ENCODE measurements at regions not wholly inside any gene's neighbourhood (a gene's known extent, or its start where the extent isn't known, plus 50 kb on each side); places are given as distances from the start of the nearest gene placed in this dataset.

DNA sequence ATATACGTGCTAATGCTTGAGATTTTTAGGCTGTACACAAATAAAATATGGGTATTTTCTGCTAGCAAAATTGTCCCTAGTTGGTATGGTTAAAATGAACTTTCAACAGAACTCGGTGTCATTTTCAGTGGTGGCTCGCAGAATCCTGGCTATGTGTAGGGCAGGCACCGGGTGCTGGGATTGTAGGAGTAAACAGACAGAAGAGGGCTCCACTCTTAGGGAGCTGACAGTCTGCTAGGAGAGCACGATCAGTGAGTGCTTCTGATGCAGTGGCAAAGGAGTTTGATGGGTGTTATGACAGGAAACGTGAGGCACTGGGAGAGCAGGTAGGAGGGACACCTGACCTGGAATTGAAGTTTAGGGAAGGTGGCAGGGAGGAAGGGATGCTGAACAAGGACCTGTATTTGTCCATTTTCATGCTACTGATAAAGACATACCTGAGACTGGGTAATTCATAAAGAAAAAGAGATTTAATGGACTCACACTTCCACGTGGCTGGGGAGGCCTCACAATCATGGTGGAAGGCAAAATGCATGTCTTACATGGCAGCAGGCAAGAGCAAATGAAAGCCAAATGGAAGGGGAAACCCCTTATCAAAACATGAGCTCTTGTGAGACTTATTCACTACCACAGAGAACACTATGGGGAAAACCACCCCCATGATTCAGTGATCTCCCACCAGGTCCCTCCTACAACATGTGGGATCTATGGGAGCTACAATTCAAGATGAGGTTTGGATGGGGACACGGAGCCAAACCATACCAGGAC, 105.4 kb upstream of the LCLAT1 start:
- no peak for DNase-seq

DNA sequence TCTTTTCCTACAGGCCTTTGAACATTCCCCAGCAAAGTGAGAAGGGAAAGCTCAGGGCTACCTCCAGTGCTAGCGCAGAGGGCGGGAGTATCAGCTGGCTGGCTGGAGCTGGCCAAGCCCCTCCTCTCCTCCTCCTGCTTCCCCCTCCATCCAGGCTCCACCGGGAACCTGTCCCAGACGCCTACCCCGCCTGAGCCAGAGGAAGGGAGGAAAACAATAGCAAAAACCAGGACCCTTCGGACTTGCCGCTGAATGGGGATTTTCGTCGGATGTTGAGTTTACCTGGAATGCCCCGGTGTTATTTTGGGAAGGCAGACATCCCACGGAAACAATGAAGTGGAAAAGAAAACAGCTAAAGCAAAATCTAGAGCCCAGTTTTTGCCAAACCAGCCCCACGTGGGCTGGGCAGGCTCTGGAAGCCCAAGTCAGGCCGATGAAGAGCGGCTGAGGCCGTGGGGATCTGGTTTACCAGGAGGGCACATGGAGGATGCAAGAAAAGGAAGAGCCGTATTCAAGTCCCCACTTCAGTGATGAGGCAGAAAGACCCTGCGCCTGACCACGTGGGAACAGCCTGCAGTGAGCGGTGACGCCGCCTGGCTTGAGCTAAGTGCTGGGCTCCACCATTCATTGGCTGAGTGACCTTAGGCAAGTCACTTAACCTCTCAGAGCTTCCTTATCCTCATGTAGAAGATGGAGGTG, 100.4 kb upstream of the LCLAT1 start:
- DNase-seq = no peak

DNA sequence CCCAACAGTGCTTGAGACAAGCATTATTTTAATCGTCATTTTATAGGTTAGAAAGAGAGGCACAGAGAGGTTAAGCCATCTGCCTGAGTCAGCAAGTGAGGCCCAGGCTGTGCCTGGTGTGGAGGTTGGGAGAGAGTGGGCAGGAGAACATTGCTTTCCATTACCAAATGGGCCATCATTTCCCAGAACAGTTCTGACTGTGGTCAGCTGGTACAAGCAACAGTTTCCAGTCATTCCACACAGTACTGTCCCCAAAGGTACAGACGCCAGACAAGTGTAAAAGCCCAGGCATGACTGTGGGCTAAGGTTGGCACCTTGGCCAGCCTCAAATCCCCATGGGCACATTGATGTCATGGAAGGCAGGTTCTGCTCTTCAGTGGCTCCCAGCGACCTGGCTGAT, 98.2 kb upstream of the LCLAT1 start:
- no peak for DNase-seq

DNA sequence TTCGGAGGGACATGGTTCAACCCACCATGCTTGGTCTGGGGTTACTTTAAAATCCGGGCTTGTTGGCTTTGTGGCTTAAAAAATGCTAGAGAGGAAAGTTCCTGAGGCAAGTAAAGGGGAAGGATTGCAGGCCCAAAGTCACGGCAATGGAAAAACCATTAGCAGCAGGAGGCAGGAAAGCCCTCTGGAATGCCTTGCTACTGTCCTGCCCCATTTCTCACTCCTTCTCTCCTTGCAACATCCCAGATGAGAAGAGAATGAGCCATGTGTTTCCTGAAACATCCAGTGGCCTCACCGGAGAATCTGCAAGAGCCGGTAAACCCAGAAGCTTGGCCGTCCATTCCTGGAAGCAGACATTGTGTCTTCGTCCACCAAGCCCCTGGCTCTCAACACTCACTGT, 97.4 kb upstream of the LCLAT1 start:
- DNase-seq = no peak

DNA sequence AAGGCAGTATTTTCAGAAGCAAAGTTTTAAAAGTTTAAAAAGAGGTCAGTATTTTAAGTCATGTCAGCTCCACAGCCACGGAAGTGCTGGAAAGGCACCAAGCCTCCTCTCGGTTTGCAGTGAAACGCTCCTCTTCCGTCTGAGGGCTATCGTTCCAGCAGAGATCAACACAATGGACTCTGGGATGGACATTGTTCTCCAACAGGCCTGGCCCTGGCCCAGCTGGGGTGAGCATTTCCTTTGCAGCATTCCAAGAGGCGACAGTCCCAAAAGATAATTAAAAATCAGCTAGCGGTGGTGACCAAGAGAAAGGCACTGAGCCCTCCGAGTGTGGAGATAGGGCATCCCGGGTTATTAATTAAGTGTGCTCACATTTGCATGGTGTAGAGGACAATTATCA, 95.9 kb upstream of the LCLAT1 start:
- DNase-seq = no peak

DNA sequence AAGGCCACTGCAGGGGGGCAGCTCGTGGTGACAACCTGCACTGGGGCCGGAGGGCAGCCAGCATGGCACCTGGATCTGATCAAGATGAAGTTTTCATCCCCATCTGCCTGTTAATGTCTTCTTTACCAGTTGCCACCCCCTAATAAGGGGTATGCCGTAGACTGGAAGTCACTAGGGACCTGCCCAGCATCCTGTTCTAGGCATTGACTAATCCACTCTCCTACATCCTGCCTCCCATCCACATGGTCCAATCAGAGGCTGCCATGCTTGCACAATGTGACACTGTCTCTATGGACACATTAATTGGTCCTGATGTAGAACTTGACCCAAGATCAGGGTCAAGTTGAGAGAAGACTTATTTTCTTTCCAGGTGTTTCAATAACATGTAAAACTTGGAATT, 95.1 kb upstream of the LCLAT1 start:
- DNase-seq = no peak

DNA sequence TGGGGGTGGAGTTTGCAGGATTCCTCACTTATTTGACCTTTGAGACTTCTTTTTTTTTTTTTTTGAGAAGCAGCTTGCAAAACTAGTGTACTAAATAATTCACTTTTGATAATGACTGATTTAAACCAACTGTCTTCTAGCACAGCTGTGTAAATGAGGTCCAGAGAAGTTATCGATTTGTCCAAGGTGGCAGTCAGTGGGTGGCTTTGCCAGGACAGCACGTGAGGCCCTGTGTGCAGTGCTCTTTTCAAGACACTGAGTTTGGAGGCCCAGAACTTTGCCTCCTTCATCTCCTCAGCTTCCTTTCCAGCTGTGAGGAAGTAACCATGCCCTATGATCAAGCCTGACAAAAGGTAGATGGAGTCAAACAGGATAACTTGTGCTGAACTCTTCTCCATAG, 92.9 kb upstream of the LCLAT1 start:
- DNase-seq = no peak

DNA sequence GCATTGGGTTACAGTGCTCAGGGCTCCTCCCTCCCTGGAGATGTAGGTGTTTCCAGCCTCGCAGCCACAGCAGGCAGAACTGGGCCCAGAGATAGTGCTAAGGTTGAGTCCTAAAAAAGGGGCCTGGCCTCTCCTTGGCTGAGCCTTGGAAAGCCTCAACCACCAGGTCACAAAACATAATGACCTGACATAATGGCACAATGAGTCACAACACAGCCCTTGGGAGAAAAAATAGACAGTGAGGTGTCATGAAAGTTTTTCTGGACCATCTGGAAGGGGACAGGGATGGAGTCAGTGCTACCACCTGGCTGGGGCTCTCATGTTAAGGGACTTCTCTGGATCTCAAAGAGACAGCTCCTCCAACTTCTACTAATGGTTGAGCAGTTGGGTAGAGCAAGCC, 92.4 kb upstream of the LCLAT1 start:
- no peak for DNase-seq

DNA sequence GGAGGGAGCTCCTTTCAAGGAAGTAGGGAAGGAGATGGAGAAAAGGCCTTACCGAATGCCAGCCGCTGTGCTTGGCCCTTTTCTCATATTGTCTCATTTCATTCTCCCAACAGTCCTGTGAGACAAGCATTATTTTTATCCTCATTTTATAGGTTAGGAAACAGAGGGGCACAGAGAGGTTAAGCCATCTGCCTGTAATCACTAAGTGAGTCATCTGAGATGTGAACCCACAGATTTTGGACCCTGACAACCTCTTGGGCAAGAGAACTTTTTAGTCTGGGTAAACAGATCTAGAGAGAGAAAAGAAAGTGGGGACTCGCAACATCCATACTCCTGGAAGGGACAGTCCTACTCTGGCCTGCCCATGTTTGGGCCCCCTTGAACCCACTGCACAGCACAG, 91.7 kb upstream of the LCLAT1 start:
- DNase-seq = no peak

DNA sequence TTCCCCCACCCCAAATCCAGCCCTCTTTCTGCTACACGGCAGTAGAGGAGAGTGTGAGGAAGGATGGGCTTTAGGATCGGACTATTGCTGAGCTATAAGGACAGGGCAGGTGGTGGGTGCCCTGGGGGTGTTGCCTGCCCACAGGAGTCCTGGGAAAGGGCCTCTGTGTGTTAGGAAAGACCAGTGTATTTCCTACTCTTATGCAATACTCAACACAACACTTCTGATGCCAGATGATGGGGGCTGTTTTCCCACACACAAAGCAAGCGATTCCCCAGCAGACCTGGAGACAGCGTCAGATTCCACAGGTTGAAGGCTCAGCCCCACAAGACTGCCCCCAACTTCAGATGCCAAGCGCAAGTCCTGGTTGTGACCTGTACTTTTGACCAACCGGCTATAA, 91.0 kb upstream of the LCLAT1 start:
- no peak for DNase-seq

DNA sequence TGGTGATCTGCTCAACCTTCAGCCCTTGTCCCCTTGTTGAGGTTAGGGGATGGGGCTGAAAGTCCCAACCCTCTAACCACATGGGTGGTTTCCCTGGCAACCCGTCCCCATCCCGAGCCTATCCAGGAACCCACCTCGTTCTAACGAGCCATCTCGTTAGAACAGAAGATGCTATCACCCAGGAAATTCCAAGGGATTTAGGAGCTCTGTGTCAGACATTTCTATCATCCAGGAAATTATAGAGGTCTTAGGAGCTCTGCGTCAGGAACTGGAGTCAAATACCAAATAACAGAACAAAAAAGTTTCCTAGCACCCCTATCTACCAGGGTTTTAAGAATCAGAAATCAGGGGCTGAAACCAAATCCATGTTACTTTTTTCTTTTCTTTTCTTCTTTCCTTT, 90.3 kb upstream of the LCLAT1 start:
- no peak for DNase-seq

DNA sequence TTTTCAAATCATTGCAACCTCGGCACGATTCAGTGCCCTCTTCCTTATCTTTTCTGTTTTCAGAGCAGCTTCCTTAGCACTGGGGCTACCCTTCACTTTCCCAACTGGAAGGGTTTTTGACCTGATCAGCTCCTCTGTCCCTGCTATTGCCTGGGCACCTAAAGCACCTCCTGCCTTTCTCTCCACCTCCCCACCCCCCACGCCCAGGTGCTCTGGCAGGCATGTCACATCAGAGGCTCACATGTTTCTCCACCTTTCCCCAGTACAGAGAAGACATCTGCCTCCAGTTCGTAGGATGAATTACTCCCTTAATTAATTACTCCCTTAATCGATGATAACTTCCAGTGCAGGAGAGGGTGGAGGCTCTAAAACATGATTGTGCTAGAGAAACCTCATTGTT, 88.7 kb upstream of the LCLAT1 start:
- peak; percentile 15 for DNase-seq

DNA sequence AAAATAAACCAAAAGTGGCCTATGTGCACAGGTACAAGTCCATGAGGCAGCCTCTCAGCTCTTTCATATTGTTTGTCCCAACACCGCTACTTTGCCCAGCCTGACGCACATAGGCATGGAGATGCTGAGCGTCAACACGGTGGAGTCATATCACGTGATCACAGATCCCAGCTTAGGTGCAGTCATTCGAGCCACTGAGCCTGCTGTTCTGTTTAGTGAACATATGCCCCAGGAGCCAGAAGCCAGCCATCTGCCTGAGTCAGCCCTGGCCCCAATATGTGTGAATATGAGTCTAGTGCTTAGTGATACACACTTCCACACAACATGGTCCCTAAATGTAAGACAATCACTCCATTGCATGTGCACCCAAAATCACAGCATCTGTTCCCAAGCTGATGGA, 88.2 kb upstream of the LCLAT1 start:
- peak; percentile 55 for DNase-seq

DNA sequence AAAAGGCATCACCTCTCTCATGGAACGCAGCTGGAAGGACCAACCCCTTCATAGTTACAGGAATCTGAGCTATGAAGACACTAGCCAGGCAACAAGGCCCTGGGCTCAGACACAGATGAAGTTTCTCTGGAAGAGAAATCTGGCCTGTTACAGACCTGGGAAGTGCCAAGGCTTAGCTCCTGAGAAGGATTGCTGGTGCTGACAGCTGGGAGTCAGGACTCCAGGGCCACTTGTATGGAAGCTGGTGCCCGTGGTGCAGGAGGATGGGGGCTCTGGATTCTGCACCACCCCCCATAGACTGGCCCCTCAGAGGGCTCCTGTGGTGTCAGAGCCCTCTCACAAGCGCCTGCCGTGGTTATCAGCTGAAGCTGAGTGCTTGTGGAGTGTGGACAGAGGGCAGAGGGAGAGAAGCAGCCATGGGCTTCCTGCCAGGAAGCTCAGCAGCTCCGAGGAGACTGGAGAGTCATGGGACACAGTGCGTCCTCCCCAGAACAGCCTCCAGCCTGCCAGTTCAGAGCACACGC, 87.3 kb upstream of the LCLAT1 start:
- DNase-seq = peak; percentile 48

DNA sequence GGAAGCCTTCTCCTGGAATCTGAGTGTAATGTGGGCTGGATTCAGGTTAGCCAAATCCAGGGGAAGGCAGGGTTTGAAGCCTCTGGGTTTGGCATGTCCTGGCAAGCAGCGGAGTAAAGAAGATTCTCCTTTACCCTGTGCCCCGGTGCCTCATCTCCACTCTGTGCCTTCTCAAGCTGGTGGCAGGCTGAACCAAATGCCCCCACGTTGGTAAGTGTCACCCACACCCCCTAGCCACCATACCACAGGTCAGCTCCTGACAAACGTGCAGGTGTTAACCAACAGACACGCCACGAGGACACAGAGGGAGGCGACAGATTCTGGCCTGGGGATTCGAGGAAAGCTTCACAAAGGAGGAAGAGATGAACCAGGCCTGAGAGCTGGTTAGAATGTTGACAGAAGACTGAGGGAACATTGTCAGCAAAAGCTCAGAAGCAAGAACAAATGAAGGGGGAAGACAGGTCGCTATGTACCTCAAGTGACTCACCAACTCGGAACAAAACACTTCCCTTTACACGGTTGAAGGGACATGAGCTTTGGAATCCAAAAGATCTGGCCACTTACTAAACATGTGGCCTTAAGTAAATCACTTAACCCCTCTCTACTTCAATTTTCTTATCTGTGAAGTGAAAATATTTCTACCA, 85.2 kb upstream of the LCLAT1 start:
- DNase-seq = no peak

DNA sequence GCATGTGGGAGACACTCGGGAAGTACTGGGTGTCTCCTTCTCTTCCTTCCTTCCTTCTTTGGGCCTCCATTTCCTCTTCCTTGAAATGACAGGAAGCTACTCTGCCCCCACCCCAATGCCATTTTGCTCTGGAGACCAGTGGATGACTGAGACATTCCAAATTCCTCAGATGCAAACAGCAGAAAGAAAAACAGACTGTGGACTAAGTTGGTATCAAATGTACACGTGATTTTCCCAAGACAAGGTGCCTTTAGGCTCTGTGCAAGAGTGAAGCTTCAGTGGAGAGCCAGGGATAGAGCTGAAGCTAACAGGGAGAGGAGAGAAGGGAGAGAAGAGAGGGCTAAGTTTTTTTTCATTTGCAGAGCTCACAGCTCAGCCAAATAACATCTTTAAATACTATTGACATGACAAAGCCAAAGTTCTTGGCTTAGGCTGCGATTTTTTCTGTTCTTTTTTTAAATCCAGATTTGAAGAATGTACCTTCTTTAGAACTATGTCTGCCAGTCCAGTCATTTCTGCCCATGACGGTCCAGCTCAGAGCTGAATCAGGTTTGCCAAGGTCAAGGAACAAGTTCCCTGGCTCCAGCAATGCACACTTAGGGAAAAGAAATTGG, 84.5 kb upstream of the LCLAT1 start:
- DNase-seq = no peak

DNA sequence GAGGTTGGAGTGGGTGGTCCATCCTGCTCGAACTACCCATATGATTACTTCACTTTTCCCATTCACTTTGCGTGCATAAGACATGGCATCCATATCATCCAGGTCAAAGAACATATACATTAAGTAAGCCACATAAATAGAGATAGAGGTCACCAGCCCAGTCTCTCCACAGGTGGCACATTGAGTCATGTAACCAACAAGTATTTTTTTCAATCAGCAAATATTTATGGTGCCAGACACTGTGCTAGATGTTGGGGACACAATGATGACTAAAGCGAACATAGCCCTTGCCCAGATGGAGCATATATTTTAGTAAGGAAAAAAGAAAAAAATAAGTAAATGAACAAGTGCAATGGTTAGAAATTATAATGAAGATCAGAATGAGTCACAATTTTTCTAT, 83.6 kb upstream of the LCLAT1 start:
- no peak for DNase-seq

DNA sequence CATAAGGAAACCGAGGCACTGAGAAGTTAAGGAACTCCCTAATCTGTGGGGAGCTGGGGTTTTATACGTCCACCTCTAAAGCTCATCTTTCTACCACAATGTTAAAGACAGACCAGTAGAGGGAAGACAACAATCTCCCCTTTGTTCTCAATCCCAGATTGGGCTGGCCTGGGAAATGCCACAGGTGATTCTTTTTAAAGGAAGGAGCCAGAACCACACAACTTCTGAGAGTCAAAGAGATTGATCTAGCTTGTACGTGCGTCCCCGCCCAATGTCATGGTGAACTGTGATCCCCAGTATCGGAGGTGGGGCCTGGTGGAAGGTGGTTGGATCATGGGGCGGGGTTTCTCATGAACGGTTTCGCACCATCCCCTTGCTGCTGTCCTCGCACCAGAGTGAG, 81.8 kb upstream of the LCLAT1 start:
- no peak for DNase-seq

DNA sequence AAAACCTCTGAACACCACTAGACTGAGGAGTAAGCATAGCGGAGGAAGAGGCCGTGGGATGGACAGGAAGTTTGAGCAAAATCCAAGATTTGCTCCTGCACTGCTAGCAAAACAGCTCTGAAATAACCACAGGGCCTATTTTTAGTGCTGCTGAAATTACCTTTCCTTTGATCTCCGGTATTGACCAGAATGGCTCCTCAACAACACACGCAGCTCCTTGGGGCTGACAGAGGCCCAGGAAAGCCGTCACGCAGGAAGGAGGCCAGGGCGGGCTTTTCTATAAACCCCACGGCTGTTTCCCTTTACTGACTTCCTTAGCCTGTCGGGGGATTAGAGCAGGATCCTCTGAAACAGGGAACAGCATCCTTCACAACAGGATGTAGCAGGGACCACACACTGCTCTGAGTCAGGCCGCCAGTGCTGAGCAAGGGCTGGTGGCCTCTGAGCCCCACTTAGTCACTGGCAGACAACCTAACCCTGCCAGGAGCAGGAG, 80.8 kb upstream of the LCLAT1 start:
- DNase-seq = peak; percentile 75

DNA sequence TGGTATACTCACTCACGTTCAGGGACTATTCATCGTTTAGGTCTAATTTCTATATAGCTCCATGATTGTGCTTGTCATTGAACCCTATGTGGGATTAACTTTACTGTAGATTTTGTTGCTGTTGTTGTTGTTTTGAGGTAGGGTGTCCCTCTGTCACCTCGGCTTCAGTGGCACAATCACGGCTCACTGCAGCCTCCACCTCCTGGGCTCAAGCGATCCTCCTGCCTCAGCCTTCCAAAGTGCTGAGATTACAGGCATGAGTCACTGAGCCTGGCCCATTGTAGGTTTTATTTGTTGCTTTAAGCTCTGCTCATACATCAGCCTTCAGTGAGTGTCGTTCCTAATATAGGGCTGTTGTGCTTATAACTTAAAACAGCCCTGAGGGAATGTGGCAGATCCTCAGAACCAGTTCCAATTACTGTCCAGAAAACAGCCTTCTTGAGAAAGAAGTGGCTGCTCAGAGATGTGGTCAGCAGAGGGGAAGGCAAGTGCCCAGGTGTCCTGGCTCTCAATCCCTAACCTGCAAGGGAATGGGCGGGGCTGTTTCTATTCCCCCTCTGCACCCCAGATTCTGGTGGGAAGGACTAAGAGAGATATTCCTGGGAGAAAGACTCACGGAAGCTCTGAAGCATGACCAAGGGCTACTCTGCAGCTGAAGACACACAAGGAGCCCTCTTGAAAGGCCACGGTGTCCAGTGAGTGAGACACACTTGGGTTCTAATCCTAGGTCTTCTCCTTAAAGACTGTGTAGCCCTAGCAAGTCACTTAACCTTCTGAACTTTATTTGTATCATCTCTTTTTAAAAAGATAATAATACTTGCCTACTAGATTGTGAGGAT, 79.6 kb upstream of the LCLAT1 start:
- no peak for DNase-seq

DNA sequence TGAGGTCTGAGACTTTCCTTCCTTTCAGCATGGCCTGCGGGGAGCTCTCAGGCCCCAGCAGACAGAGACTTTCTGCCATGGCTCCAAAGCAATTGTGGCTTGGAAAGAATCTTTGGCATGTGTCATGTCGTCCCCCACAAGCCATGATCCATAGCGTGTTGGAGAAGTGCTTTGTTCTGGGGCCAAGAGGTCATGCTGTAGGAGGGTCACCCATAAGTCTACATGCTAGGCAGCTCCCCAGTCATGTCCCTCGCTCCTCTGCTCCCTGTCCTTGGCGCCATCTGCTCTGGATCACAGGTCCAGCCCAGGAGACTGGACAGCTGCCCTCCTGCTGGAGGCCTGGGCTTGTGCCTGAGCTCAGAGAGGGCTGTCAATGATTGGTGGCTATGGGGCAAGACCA, 78.8 kb upstream of the LCLAT1 start:
- no peak for DNase-seq

DNA sequence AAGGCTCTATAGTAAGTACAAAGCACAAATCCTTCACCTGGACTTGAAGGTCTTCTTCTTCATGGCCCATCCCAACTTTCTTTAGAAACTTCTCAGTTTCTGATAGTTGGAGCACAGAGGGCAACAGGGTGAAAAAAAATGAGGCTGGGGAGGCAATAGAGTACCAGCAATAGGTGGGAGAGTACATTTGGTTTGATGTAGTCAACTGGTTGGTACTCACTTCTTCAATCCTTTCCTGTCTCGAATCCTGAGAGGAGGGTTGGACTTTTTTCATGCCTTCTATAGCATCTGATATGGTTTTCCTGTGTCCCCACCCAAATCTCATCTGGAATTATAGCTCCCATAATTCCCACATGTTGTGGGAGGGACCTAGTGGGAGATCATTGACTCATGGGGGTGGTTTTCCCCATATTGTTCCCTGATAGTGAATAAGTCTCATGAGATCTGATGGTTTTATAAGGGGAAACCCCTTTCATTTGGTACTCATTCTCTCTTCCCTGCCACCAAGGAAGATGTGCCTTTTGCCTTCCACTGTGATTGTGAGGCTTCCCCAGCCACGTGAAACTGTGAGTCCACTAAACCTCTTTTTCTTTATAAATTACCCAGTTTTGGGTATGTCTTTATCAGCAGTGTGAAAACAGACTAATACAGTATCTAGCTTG, 75.9 kb upstream of the LCLAT1 start:
- peak; percentile 53 for DNase-seq

Measured in activated CD8-positive, alpha-beta memory T cell treated with anti-CD3 and anti-CD28 coated beads for 24 hours (primary cell).